Hematopoietic multipotent progenitor cell treated with erythropoietin and hydrocortisone succinate and interleukin-3 and kit ligand, for 4 days (in vitro differentiated cells): ENCODE measurements at regions not wholly inside any gene's neighbourhood (a gene's known extent, or its start where the extent isn't known, plus 50 kb on each side); places are given as distances from the start of the nearest gene placed in this dataset.
"Not testable (repeated sequence)": the region's sequence is repeated elsewhere in the genome, so short reads cannot be mapped to it uniquely, and the experiment has no call there.

Experiments
- DNase-seq: peaks from one replicate; pipeline ENCODE4 v3.0.0-alpha.2; 2015

GRCh38 chr2:186984481-186984880 is 135.5 kb upstream of the ZSWIM2 start:
- DNase-seq, result no peak

GRCh38 chr2:186980787-186981550 is 132.0 kb upstream of the ZSWIM2 start:
- DNase-seq, result no peak

DNA sequence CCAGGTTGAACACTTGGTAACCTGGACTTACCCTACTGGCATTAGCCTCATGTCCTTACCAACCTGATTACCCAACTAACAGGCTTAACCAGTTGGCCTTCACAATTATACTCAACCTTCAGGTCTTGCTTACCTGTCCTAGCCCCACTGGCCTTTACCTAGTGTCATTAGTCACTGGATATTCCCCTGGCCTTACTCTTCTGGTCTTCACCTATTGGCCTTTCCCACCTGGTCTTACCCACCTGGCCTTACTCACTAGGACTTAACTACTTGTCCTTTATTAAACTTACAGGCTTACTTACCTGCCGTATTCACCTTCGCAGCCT is 131.1 kb upstream of the ZSWIM2 start:
- DNase-seq, result no peak

DNA sequence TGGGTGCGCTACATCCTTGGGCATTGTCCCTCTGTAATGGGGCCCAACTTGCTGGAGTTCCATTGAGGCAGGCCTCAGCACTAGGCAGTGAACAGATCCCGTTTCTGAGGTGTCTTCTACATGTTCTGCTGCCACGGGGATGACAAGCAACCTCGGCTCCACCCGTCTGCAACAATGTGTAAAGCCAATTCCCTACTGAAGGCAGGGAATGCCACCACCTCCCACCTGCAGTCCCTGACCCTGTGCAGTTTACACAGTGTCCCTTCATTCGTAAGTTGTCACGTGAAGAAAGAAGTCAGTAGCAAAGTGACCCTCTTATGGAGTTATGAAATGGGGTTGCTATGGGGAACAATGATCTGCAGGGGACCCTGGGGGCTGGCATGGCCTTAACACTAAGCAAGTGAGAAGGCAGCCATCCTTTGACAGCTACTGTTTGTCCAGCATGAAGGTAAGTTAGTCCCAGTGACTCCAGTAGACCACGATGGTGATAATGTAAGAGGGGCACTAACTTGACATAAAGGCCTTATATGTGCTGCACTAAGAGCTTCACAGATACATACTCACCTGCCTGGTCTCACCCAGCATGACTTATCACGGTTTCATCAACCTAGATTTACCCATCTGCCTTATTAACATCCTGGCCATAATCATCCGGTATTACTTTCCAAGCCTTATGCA is 130.6 kb upstream of the ZSWIM2 start:
- DNase-seq, result no peak

DNA sequence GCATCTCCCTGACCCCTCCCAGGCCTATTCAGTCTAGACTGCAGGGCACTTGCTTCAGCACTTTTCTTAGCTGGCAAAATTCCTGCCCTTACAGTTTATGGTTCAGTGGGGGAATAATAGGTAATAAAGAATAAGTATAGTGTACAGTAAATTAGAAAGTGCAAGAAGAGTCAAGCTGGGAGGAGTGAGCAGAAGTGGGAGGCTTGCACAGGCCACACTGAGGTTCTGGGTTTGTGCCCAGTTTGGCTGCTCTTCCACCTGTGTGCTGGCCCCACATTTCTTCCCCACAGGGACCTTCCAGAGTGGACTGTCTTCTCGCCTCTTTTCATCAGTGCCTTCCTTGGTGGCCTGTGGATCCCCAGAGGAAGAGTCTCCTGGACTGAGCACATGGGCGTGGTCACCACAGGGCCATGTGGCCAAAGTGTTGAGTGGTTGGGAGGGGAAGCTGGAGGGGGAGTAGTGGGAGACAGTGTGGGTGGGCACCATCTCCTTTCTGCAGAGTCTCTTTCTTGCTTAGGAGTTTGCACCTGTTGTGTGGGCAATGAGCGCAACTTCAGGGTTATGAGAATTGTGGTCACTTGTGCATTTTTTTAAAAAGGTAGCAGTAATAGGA is 128.6 kb upstream of the ZSWIM2 start:
- no peak for DNase-seq

DNA sequence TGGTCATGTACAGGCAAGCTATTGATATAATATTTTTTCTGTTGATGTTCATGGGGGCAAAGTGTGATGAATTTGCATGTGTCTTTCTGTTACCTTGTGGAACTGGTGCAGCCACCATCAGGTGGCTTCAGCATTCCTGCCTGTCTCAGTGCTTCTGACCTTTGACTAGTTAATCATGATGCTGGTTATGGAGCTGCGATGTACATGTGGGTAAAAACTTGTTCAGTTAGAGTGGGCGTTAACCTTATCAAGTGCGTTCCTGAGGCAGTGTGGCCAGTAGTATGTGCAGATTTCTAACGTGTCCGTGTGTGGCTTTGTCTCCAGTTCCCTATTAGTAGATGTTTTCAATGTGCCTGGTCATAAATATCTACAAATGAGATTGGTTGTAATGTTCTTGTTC is 127.4 kb upstream of the ZSWIM2 start:
- DNase-seq, result peak; percentile 11

DNA sequence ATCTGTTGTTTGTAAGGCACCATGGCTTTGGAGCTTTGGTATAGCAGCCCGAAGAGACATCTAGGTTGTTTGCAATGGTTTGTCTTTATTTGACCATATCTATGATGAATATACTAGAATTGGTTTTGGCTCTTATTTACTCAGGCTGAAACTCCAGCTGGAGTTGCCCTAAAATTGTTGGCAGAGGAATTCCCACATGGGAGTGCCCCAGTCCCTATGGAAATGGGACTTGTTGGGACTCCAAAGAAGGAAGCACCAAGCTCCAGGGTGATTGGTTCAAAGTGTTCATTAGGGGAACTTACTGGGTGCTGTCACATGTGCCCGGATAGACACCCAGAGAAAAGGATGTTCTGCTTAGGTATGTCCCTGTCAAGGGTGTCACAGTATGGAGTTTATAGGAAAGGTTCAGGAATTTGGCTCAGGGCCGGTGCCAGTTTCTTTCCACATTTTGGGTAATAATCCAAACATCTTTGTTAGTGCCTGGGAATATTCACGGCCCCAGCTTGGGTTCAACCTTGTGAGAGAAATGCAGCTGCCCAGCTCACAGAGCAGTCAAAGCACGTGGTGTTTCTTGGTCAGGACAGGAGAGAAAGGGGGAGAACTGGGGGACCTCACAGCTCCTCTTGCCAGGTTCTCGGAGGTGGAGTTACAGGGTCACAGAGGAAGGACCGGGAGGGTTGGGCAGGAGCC is 123.5 kb upstream of the ZSWIM2 start:
- no peak for DNase-seq

- DNase-seq, result no peak
Observed at GRCh38 chr2:186968277-186968676, 119.3 kb upstream of the ZSWIM2 start.

DNA sequence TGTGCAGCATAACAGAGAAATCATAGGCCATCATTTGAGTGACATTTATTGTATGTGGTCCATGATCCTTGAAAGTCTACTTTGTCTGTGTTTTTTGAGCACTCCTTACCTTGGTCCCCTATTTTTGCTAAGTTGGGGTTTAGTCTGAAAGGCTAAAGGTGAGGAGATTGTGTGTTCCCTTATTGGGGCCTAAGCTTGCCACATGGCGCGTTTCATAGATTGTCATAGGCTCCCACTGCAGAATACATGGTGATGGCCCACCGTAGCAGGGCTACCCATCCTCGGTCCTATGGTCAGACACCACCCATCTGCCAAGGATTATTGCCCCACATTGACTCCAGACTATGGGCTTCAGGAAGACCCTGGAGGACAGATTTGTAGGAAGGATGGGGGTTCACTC is 117.0 kb upstream of the ZSWIM2 start:
- no peak for DNase-seq

DNA sequence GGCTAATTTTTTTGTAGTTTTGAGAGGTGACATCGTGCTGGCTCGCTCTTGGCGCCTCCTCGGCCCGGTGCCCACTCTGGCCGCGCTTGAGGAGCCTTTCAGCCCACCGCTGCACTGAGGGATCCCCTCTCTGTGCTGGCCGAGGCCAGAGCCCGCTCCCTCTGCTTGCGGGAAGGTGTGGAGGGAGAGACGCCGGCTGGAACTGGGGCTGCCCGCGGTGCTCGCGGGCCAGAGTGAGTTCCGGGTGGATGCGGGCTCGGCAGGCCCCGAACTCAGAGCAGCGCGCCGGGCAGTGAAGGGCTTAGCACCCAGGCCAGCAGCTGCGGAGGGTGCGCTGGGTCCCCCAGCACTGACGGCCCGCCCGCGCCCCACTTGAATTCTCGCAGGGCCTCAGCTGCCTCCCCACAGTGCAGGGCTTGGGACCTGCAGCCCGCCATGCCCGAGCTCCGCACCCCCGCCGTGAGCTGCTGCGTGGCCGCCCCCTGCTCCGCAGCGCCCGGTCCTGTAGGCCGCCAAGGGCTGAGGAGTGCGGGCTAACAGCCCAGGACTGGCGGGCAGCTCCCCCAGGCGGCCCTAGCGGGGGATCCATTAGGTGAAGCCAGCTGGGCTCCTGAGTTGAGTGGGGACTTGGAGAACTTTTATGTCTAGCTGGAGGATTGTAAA is 113.2 kb upstream of the ZSWIM2 start:
- DNase-seq, result no peak

- not testable (repeated sequence) for DNase-seq
Observed at GRCh38 chr2:186960241-186960640, 111.3 kb upstream of the ZSWIM2 start.

DNA sequence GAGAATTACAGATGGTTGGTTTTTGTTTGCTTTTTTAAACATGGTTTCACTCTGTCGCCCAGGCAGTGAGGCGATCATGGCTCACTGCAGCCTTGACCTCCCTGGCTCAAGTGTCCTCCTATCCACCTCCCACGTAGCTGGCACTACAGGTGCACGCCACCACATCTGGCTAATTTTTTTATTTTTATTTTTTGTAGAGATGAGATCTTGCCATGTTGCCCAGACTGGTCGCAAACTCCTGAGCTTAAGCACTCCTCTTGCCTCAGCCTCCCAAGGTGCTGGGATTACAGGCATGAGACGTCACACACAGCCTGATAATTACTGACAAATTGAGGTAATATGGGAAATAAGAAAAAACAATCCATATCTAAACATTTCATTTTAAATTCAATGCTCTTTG is 110.5 kb upstream of the ZSWIM2 start:
- DNase-seq, result no peak

DNA sequence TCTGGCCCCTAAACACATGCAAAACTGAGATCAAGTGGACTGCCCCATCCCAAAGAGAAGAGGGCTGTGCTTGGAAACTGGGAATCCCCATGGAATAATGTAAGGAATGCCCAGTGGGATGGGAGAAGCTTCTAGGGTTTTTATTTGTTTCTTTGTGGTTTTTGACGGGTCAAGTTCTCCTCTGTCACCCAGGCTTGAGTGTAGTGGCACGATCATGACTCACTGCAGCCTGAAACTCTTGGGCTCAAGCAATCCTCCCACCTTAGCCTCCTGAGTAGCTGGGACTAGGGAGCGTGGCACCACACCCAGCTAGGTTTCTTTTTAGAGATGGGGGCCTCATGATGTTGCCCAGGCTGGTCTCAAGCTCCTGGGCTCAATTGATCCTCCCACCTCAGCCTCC is 101.7 kb upstream of the ZSWIM2 start:
- DNase-seq, result no peak

GRCh38 chr2:186949726-186950256 is 100.8 kb upstream of the ZSWIM2 start:
- peak; percentile 10 for DNase-seq

DNA sequence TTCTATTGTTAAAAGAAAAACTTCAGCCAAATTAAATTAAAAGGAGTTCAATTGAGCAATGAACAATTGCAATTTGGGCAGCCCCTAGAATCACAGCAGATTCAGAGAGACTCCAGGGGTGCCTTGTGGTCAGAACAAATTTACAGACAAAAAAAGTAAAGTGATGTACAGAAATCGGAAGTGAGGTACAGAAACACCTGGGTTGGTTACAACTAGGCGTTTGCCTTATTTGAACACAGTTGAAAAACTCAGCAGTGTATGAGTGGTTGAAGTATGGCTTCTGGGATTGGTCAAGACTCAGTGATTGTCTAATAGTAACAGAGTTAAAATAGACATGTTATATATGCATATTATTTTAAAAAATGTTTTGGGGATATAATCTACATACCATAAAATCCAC is 98.5 kb upstream of the ZSWIM2 start:
- DNase-seq, result no peak

- DNase-seq, result no peak
Observed at GRCh38 chr2:186946896-186947467, 98.0 kb upstream of the ZSWIM2 start.

DNA sequence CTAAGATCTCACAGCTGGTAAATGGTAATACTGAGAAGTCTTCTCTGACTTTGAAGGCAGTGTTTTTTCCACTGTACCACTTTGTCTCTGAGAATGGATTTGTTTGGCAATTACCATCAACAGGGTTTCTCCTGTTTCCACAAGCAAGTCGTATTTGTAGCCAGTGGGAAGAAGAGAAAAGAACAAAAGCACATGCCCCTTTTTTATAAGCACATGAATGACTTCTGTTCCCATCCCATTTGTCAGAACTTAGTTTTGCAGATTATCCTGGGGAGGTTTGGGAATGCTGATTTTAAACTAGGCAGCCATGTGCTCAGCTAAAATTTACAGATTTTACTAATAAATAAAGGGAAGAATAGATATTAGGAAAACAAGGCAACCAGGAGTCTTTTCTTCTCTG is 92.9 kb upstream of the ZSWIM2 start:
- no peak for DNase-seq

- no peak for DNase-seq
Observed at GRCh38 chr2:186940463-186940862, 91.5 kb upstream of the ZSWIM2 start.

DNA sequence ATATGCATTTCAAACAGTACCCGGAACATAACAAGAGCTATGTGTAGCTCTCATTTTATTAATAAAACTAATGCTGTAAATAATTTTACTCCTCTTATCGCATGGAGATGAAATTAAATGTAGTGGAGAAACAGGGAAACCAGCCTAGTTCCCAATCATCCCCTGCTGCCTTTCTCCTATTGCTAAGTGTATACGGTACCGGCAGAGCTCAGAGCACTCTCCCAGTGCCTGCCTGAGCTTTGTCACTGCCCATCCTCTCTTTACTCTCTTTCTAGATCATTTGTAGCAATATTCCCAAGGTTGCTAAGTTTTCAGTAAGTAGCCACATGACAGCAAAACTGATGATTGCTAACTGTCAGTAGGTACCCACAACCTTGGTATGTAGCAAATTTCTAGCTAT is 85.5 kb upstream of the ZSWIM2 start:
- DNase-seq, result no peak

- DNase-seq, result peak; percentile 34
Observed at GRCh38 chr2:186927867-186928191, 78.9 kb upstream of the ZSWIM2 start.

- peak; percentile 86 for DNase-seq
Observed at GRCh38 chr2:186927185-186927866, 78.4 kb upstream of the ZSWIM2 start.

GRCh38 chr2:186925514-186925913 is 76.5 kb upstream of the ZSWIM2 start:
- peak; percentile 50 for DNase-seq
